GM23338 (cell line): ENCODE measurements at regions not wholly inside any gene's neighbourhood (a gene's known extent, or its start where the extent isn't known, plus 50 kb on each side); places are given as distances from the start of the nearest gene placed in this dataset.

Source experiments
- EZH2 ChIP-seq: fragments of 200-600 bp; sonication (generic); IDR thresholded peaks from one replicate; pipeline ENCODE4 v1.8.0; 2017; ENCODE audit warnings: antibody characterized with exemption, mild to moderate bottlenecking, low read depth; ENCODE audit not compliant: unreplicated experiment
- POLR2AphosphoS5 ChIP-seq: IDR thresholded peaks from 2 replicates; pipeline ENCODE4 v1.6.1; 2016; ENCODE audit warnings: antibody characterized with exemption, low read depth
- STAT1 ChIP-seq: IDR thresholded peaks from one replicate; pipeline ENCODE4 v1.6.1; 2016; ENCODE audit warnings: antibody characterized with exemption; ENCODE audit not compliant: unreplicated experiment
- ZNF114 ChIP-seq: fragments of 250-450 bp; sonication (Bioruptor Pico); IDR thresholded peaks from 2 replicates; pipeline ENCODE4 v1.5.0; 2020; ENCODE audit warnings: mild to moderate bottlenecking, moderate library complexity
- TF ChIP-seq, protein P1 (sequence below), 2 experiments: fragments of 200-600 bp in 1 of 2; sonication (generic) in 1 of 2; conservative IDR thresholded peaks; 2 replicates each; pipeline versions ENCODE4 v1.5.1 to v1.6.1; 2016 to 2017; ENCODE audit warnings: antibody characterized with exemption in 2 of 2, low read depth in 2 of 2, mild to moderate bottlenecking in 2 of 2, moderate library complexity in 1 of 2
- TF ChIP-seq, protein P2 (sequence below): IDR thresholded peaks from one replicate; pipeline ENCODE4 v1.6.1; 2018; ENCODE audit warnings: antibody characterized with exemption; ENCODE audit not compliant: unreplicated experiment

DNA sequence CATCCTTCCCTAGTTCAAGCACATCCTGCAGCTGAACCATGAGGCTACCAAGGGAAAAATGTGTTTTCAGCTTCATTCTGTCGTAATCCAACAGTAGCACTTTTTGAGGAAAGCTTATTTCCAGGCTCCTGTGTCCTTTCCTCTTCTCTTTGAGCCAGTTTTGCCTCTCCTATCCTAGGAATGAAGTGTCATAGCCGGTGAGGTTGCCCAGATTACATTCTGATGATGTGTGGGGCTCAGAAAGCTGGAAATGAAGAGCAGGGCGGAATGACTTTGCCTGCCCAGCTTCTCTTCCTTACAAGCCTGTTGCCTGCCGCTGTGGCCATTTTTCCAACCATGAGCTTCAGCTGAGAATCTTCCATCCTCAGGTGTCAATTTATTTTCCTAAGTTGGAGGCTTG, 381.8 kb downstream of the NUAK1 start:
- TF ChIP-seq, protein P1, sequence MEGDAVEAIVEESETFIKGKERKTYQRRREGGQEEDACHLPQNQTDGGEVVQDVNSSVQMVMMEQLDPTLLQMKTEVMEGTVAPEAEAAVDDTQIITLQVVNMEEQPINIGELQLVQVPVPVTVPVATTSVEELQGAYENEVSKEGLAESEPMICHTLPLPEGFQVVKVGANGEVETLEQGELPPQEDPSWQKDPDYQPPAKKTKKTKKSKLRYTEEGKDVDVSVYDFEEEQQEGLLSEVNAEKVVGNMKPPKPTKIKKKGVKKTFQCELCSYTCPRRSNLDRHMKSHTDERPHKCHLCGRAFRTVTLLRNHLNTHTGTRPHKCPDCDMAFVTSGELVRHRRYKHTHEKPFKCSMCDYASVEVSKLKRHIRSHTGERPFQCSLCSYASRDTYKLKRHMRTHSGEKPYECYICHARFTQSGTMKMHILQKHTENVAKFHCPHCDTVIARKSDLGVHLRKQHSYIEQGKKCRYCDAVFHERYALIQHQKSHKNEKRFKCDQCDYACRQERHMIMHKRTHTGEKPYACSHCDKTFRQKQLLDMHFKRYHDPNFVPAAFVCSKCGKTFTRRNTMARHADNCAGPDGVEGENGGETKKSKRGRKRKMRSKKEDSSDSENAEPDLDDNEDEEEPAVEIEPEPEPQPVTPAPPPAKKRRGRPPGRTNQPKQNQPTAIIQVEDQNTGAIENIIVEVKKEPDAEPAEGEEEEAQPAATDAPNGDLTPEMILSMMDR (conservative IDR thresholded peaks at IDR 0.05; ENCODE audit: low read depth in 2 of 2) = no peak
- no peak for TF ChIP-seq POLR2AphosphoS5
- no peak for TF ChIP-seq STAT1
- no peak for TF ChIP-seq ZNF114 (CRISPR knock-in tag)
- TF ChIP-seq EZH2 = no peak
- TF ChIP-seq, protein P2, sequence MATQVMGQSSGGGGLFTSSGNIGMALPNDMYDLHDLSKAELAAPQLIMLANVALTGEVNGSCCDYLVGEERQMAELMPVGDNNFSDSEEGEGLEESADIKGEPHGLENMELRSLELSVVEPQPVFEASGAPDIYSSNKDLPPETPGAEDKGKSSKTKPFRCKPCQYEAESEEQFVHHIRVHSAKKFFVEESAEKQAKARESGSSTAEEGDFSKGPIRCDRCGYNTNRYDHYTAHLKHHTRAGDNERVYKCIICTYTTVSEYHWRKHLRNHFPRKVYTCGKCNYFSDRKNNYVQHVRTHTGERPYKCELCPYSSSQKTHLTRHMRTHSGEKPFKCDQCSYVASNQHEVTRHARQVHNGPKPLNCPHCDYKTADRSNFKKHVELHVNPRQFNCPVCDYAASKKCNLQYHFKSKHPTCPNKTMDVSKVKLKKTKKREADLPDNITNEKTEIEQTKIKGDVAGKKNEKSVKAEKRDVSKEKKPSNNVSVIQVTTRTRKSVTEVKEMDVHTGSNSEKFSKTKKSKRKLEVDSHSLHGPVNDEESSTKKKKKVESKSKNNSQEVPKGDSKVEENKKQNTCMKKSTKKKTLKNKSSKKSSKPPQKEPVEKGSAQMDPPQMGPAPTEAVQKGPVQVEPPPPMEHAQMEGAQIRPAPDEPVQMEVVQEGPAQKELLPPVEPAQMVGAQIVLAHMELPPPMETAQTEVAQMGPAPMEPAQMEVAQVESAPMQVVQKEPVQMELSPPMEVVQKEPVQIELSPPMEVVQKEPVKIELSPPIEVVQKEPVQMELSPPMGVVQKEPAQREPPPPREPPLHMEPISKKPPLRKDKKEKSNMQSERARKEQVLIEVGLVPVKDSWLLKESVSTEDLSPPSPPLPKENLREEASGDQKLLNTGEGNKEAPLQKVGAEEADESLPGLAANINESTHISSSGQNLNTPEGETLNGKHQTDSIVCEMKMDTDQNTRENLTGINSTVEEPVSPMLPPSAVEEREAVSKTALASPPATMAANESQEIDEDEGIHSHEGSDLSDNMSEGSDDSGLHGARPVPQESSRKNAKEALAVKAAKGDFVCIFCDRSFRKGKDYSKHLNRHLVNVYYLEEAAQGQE = no peak
